ENCODE measurements at regions not wholly inside any gene's neighbourhood (a gene's known extent, or its start where the extent isn't known, plus 50 kb on each side); places are given as distances from the start of the nearest gene placed in this dataset.

- Histone ChIP-seq H3K36me3 (replicated peaks) (no peaks in the 10 kb centered on the region), H3K27me3 (replicated peaks) (no peaks in the 10 kb centered on the region), H3K27ac (no peak overlapping the region), H3K4me3 (ENCODE audit: low read depth, low read length) (no peak overlapping the region)
- TF ChIP-seq, protein P1, sequence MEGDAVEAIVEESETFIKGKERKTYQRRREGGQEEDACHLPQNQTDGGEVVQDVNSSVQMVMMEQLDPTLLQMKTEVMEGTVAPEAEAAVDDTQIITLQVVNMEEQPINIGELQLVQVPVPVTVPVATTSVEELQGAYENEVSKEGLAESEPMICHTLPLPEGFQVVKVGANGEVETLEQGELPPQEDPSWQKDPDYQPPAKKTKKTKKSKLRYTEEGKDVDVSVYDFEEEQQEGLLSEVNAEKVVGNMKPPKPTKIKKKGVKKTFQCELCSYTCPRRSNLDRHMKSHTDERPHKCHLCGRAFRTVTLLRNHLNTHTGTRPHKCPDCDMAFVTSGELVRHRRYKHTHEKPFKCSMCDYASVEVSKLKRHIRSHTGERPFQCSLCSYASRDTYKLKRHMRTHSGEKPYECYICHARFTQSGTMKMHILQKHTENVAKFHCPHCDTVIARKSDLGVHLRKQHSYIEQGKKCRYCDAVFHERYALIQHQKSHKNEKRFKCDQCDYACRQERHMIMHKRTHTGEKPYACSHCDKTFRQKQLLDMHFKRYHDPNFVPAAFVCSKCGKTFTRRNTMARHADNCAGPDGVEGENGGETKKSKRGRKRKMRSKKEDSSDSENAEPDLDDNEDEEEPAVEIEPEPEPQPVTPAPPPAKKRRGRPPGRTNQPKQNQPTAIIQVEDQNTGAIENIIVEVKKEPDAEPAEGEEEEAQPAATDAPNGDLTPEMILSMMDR (IDR thresholded peaks at IDR 0.05; ENCODE audit: low read depth, low read length, missing control alignments): no peak
- in situ Hi-C loops (cut with HindIII; ENCODE audit: low pct_ligation_motif_present, low sequenced_read_pairs): no loop called here
- no peak for DNase-seq
Measured at GRCh38 chr1:87715052-87715451, 386.4 kb downstream of the LMO4 start.

GRCh38 chr1:87715471-87715870, 386.8 kb downstream of the LMO4 start:
- no peak for DNase-seq
- Histone ChIP-seq H3K27me3 (replicated peaks) (no peaks in the 10 kb centered on the region), H3K4me3 (ENCODE audit: low read depth, low read length) (no peak overlapping the region), H3K36me3 (replicated peaks) (no peaks in the 10 kb centered on the region), H3K27ac (no peak overlapping the region)
- in situ Hi-C loops (cut with HindIII; ENCODE audit: low pct_ligation_motif_present, low sequenced_read_pairs): no loop called here
- TF ChIP-seq, protein P1 (IDR thresholded peaks at IDR 0.05; ENCODE audit: low read depth, low read length, missing control alignments): no peak

DNA sequence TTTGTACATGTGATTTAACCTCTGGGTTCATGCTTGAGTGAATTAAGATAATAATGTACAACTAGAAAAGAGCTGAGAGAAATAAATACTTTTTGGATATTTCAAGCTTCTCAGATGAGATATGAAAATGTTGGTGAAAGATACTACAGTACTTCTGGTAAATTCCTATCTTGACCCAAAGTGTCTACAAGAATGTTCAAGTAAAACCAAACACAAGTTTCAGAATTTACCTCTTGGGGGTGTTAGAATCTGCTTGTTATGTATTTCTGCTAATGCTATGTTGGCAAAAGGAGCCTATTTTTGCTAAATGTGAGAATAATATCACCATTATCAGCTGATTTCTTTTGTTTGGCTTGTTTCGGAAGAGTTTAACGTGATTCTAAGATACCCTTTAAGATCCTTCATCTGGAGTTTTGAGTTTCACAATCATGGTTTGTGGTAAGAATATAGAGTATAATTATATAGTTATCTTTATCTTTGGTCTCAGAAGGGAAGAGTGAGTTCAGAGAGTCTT, 388.5 kb downstream of the LMO4 start:
- H3K4me3 ChIP-seq (ENCODE audit: low read depth, low read length): no peak overlapping the region
- no peak for DNase-seq
- TF ChIP-seq, protein P1 (IDR thresholded peaks at IDR 0.05; ENCODE audit: low read depth, low read length, missing control alignments): no peak
- no peaks in the 10 kb centered on the region for H3K27me3 ChIP-seq (replicated peaks)
- in situ Hi-C loops (cut with HindIII; ENCODE audit: low pct_ligation_motif_present, low sequenced_read_pairs): no loop called here
- no peaks in the 10 kb centered on the region for H3K36me3 ChIP-seq (replicated peaks)
- H3K27ac ChIP-seq: no peak overlapping the region

DNA sequence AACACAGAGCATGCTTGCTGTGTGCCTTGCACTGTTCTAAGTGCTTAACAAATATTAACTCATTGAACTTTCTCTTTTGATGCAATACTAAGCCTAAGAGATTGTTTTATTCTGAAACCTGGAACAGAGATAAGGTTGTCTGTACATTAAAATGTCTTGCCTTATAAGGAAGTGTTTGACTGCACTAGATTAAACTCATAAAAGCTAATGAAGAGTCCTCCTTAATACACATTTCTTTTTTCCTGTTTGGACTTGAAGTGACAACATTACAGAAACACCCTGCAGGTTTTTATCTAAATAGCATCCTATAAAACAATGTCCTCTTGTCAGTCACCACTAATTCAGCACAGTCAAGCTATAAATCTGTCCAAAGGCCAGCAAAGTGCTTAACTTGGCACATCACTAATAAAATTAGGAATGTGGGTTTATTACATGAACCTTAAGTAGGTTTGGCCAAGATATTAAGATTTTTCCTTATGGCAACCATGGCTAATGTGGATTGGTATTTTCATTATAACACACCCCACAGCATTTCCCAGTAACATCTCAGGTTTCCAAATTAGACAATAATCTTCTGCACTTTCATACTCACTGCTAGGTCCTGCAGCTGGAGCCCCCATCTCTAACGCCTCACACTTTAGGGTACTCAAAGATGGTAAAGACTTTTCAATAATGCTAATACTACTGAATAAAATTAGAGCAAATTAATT, 389.7 kb downstream of the LMO4 start:
- DNase-seq: no peak
- no peak overlapping the region for H3K4me3 ChIP-seq (ENCODE audit: low read depth, low read length)
- H3K27ac ChIP-seq: no peak overlapping the region
- TF ChIP-seq, protein P1 (IDR thresholded peaks at IDR 0.05; ENCODE audit: low read depth, low read length, missing control alignments): no peak
- no peaks in the 10 kb centered on the region for H3K36me3 ChIP-seq (replicated peaks)
- in situ Hi-C loops (cut with HindIII; ENCODE audit: low pct_ligation_motif_present, low sequenced_read_pairs): no loop called here
- H3K27me3 ChIP-seq (replicated peaks): no peaks in the 10 kb centered on the region

DNA sequence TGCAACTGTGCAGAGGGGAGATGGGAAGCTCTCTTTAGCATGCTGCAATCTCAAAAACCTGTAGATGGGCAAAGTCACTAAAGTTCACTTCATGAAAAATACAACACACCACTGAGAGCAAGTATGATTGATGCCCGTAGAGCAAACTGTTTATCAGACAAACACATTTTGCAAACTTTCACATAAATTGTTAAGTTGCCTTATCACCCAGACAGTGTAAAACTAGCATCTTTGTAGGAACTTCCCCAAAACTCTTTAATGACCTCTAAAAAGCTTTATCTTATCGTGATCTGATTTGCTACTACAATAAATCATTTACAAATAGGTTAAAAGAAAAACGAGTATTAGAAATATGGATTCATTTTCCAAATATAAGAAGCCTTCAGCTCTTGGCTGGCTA, 391.0 kb downstream of the LMO4 start:
- DNase-seq: no peak
- Histone ChIP-seq H3K27ac (no peak overlapping the region), H3K4me3 (ENCODE audit: low read depth, low read length) (no peak overlapping the region), H3K36me3 (replicated peaks) (no peaks in the 10 kb centered on the region), H3K27me3 (replicated peaks) (no peaks in the 10 kb centered on the region)
- in situ Hi-C loops (cut with HindIII; ENCODE audit: low pct_ligation_motif_present, low sequenced_read_pairs): no loop called here
- TF ChIP-seq, protein P1 (IDR thresholded peaks at IDR 0.05; ENCODE audit: low read depth, low read length, missing control alignments): no peak

DNA sequence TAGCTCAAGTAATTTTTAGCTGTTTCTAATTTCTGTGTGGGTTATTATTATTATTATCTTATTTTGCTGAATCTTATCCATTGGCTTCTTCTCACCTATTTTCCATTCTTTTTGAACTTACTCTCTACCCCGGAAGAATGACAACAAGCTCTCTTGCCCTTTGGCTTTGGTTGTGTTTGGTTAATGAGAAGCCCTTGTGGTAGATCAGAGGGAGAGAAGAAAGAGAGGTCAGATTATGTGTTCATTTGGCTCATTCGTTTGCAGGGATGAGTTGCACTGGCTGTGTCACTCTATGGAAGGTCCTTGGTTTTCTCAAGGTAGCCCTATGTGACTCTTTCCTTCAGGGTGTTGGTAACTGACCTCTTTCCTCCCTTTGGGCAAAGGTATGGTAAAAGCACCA, 391.9 kb downstream of the LMO4 start:
- TF ChIP-seq, protein P1 (IDR thresholded peaks at IDR 0.05; ENCODE audit: low read depth, low read length, missing control alignments): no peak
- no peaks in the 10 kb centered on the region for H3K36me3 ChIP-seq (replicated peaks)
- no peak overlapping the region for H3K27ac ChIP-seq
- DNase-seq: no peak
- in situ Hi-C loops (cut with HindIII; ENCODE audit: low pct_ligation_motif_present, low sequenced_read_pairs): no loop called here
- H3K27me3 ChIP-seq (replicated peaks): no peaks in the 10 kb centered on the region
- H3K4me3 ChIP-seq (ENCODE audit: low read depth, low read length): no peak overlapping the region

Measured in brain microvascular endothelial cell (primary cell).